SK-N-SH treated with all-trans-retinoic acid at 6 μM for 48 hours (cell line): ENCODE measurements at regions not wholly inside any gene's neighbourhood (a gene's known extent, or its start where the extent isn't known, plus 50 kb on each side); places are given as distances from the start of the nearest gene placed in this dataset.

Experiments used
- ATAC-seq: fragments of 200-7000 bp; cut with Tn5 transposase; 3 replicates; pipeline ENCODE4 v1.9.1; 2020; ENCODE audit warnings: mild to moderate bottlenecking, moderate library complexity
- ARNTL ChIP-seq: fragments of 450-650 bp; formaldehyde crosslinking; IDR thresholded peaks from 2 replicates; pipeline ENCODE4 v1.5.0; 2020; ENCODE audit warnings: low read depth, mild to moderate bottlenecking, moderate library complexity, borderline replicate concordance
- BACH2 ChIP-seq: fragments of 250-450 bp; sonication (Bioruptor Pico); IDR thresholded peaks from 2 replicates; pipeline ENCODE4 v1.9.0; 2021; ENCODE audit warnings: mild to moderate bottlenecking, borderline replicate concordance
- CREB5 ChIP-seq: fragments of 250-450 bp; sonication (Bioruptor Pico); IDR thresholded peaks from 2 replicates; pipeline ENCODE4 v1.5.1; 2020; ENCODE audit warnings: low read depth, mild to moderate bottlenecking, moderate library complexity
- CSDC2 ChIP-seq: fragments of 250-450 bp; sonication (Bioruptor Pico); IDR thresholded peaks from 2 replicates; pipeline ENCODE4 v1.5.0; 2020; ENCODE audit warnings: mild to moderate bottlenecking, moderate library complexity
- CSRNP3 ChIP-seq: fragments of 250-450 bp; sonication (Bioruptor Pico); IDR thresholded peaks from 2 replicates; pipeline ENCODE4 v1.5.1; 2021; ENCODE audit warnings: mild to moderate bottlenecking, moderate library complexity
- ESRRG ChIP-seq: fragments of 250-450 bp; sonication (Bioruptor Pico); IDR thresholded peaks from 2 replicates; pipeline ENCODE4 v1.6.1; 2021; ENCODE audit warnings: mild to moderate bottlenecking
- GLIS3 ChIP-seq: fragments of 250-450 bp; sonication (Bioruptor Pico); IDR thresholded peaks from 2 replicates; pipeline ENCODE4 v1.5.0; 2020; ENCODE audit warnings: mild to moderate bottlenecking, moderate library complexity
- ISL1 ChIP-seq: fragments of 250-450 bp; sonication (Bioruptor Pico); IDR thresholded peaks from 2 replicates; pipeline ENCODE4 v2.1.2; 2022; ENCODE audit warnings: mild to moderate bottlenecking, moderate library complexity
- OSR1 ChIP-seq: fragments of 250-450 bp; sonication (Bioruptor Pico); IDR thresholded peaks from 2 replicates; pipeline ENCODE4 v1.8.0; 2022; ENCODE audit warnings: moderate library complexity, mild to moderate bottlenecking, inconsistent platforms
- POU6F1 ChIP-seq: fragments of 250-450 bp; sonication (Bioruptor Pico); IDR thresholded peaks from 2 replicates; pipeline ENCODE4 v1.8.0; 2021; ENCODE audit warnings: low read depth, mild to moderate bottlenecking, moderate library complexity, borderline replicate concordance
- RARB ChIP-seq: fragments of 250-450 bp; sonication (Bioruptor Pico); IDR thresholded peaks from 2 replicates; pipeline ENCODE4 v1.8.0; 2021; ENCODE audit warnings: mild to moderate bottlenecking, moderate library complexity
- TCF4 ChIP-seq: fragments of 250-450 bp; sonication (Bioruptor Pico); IDR thresholded peaks from 2 replicates; pipeline ENCODE4 v1.8.0; 2021; ENCODE audit warnings: mild to moderate bottlenecking, moderate library complexity, borderline replicate concordance
- TOX ChIP-seq: fragments of 250-450 bp; sonication (Bioruptor Pico); IDR thresholded peaks from 2 replicates; pipeline ENCODE4 v1.8.0; 2021; ENCODE audit warnings: mild to moderate bottlenecking, moderate library complexity, borderline replicate concordance
- TSHZ2 ChIP-seq: fragments of 250-450 bp; sonication (Bioruptor Pico); IDR thresholded peaks from 2 replicates; pipeline ENCODE4 v1.5.0; 2020; ENCODE audit warnings: mild to moderate bottlenecking, moderate library complexity
- ZC3H10 ChIP-seq: fragments of 250-450 bp; sonication (Bioruptor Pico); IDR thresholded peaks from 2 replicates; pipeline ENCODE4 v1.5.1; 2021; ENCODE audit warnings: mild to moderate bottlenecking, moderate library complexity
- ZFP3 ChIP-seq: fragments of 250-450 bp; sonication (Bioruptor Pico); IDR thresholded peaks from 2 replicates; pipeline ENCODE4 v1.5.0; 2020; ENCODE audit warnings: mild to moderate bottlenecking, moderate library complexity
- ZFP30 ChIP-seq: fragments of 450-650 bp; formaldehyde crosslinking; IDR thresholded peaks from 2 replicates; pipeline ENCODE4 v1.5.0; 2022; ENCODE audit warnings: mild to moderate bottlenecking, moderate library complexity
- ZNF565 ChIP-seq: fragments of 450-650 bp; formaldehyde crosslinking; conservative IDR thresholded peaks from 2 replicates; pipeline ENCODE4 v1.5.0; 2020; ENCODE audit warnings: low read depth, mild to moderate bottlenecking, moderate library complexity
- ZNF70 ChIP-seq: fragments of 450-650 bp; formaldehyde crosslinking; IDR thresholded peaks from 2 replicates; pipeline ENCODE4 v1.5.0; 2020; ENCODE audit warnings: mild to moderate bottlenecking, moderate library complexity
- ZNF8 ChIP-seq: fragments of 450-650 bp; formaldehyde crosslinking; IDR thresholded peaks from 2 replicates; pipeline ENCODE4 v1.5.0; 2020; ENCODE audit warnings: mild to moderate bottlenecking, moderate library complexity

GRCh38 chr3:31391150-31391549 lies 141.6 kb upstream of the STT3B start:
- no peak for ATAC-seq
- TF ChIP-seq CREB5 (CRISPR knock-in tag), result no peak
- TF ChIP-seq POU6F1 (CRISPR knock-in tag), result no peak
- TF ChIP-seq GLIS3, result no peak
- TF ChIP-seq TOX (CRISPR knock-in tag), result no peak
- TF ChIP-seq ZNF8 (CRISPR knock-in tag), result no peak
- no peak for TF ChIP-seq ESRRG (CRISPR knock-in tag)
- TF ChIP-seq RARB (CRISPR knock-in tag), result no peak
- TF ChIP-seq ARNTL (CRISPR knock-in tag), result no peak
- TF ChIP-seq ZNF565, result no peak
- TF ChIP-seq ISL1 (CRISPR knock-in tag), result no peak
- TF ChIP-seq ZFP30, result no peak
- no peak for TF ChIP-seq TCF4
- no peak for TF ChIP-seq CSDC2 (CRISPR knock-in tag)
- TF ChIP-seq ZNF70 (CRISPR knock-in tag), result no peak
- no peak for TF ChIP-seq CSRNP3 (CRISPR knock-in tag)
- no peak for TF ChIP-seq ZFP3 (CRISPR knock-in tag)
- TF ChIP-seq, all 23 proteins: peak for 0

- ATAC-seq, result no peak
- no peak for TF ChIP-seq ISL1 (CRISPR knock-in tag)
- no peak for TF ChIP-seq BACH2 (CRISPR knock-in tag)
- TF ChIP-seq, all 23 proteins: peak for 0
These were observed 140.2 kb upstream of the STT3B start for GRCh38 chr3:31392568-31392967.

- TF ChIP-seq ISL1 (CRISPR knock-in tag), result no peak
- TF ChIP-seq ZNF70 (CRISPR knock-in tag), result no peak
- TF ChIP-seq RARB (CRISPR knock-in tag), result no peak
- no peak for TF ChIP-seq CREB5 (CRISPR knock-in tag)
- no peak for TF ChIP-seq ARNTL (CRISPR knock-in tag)
- no peak for TF ChIP-seq TCF4
- TF ChIP-seq ZFP30, result no peak
- TF ChIP-seq TSHZ2 (CRISPR knock-in tag), result no peak
- TF ChIP-seq ZNF565, result no peak
- no peak for TF ChIP-seq POU6F1 (CRISPR knock-in tag)
- TF ChIP-seq OSR1 (CRISPR knock-in tag), result no peak
- TF ChIP-seq ZC3H10 (CRISPR knock-in tag), result no peak
- no peak for ATAC-seq
These were observed 133.5 kb upstream of the STT3B start for GRCh38 chr3:31399271-31399670.
